Lung microvascular endothelial cell (primary cell): ENCODE measurements at regions not wholly inside any gene's neighbourhood (a gene's known extent, or its start where the extent isn't known, plus 50 kb on each side); places are given as distances from the start of the nearest gene placed in this dataset.

Experiments
- DNase-seq, 2 donors: peaks; one replicate each; pipeline versions ENCODE4 v3.0.0 to v3.0.0-alpha.2; 2010; ENCODE audit warnings: low read depth in 2 of 2

DNA sequence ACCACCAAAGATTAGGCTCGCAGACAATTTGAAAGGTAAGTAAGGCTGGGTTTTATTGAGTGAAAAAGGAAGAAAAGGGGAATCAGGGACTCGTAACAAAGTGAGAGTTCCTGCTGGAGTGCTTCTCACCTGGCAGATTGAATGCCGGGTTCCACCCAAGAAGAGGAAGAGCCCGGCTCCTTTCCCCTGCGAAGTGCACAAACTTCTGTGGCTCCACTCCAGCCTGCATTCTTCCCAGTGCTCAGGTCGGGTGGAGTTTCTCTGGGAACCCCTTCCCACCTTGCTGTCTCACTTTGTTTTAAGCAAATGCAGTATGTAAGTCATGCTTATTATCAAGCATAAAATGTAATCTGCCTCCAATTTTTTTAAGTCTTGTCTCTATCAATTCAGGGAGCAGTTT lies 87.1 kb upstream of the TMEM106B start:
- DNase-seq = no peak

DNA sequence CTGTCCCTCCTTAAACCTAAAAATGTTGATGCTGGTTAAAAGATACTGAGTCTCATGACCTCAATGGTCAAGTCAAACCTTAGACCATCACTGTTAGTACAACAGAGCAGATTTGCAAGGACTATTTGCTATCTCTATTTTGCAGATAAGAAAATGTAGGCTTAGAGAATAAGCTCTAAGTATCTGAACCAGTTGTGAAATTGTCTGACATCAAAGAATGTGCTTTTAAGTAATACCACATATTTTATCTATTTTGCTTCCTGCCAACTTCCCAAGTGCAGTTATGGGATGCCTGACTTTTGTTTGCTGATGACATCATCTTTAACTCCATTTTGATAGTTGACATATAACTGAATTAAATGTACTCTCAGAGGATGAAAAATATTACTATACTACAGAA lies 83.6 kb upstream of the TMEM106B start:
- DNase-seq = no peak

DNA sequence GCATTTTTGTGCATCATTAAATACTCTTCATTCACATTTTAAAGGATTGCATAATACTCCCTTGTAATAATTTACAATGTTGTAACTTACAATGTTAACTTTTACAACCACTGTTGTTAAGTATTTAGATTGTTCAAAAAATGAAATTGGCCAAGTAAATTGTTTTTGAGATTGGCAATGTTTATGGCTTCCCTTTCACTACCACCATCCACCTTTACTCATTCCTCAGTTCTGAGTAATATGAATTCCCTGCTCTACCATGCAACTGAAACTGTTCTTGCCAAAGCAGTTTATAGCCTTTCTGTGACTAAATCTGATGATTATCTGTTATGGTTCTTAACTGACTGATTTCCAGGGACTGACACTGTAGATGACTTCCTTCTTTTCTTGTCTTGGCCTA lies 80.5 kb upstream of the TMEM106B start:
- no peak for DNase-seq

DNA sequence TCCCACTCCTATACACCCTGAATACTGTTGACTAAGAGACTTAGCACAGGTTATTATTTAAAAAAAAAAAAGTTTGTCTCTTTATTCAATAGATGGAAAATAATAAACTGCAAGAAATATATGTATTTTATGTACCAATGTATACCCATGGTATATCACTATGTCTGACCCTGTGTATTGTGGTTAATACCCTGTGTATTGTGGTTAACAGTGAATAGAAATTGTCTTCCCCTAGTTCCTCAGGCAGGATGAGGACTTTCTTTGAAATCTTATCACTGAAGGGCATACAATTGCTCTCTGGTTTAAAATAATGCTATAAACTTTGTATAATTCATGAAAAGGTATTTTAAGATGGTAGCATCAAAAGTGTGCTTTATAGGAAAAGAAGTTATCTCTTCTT lies 80.0 kb upstream of the TMEM106B start:
- DNase-seq = no peak

DNA sequence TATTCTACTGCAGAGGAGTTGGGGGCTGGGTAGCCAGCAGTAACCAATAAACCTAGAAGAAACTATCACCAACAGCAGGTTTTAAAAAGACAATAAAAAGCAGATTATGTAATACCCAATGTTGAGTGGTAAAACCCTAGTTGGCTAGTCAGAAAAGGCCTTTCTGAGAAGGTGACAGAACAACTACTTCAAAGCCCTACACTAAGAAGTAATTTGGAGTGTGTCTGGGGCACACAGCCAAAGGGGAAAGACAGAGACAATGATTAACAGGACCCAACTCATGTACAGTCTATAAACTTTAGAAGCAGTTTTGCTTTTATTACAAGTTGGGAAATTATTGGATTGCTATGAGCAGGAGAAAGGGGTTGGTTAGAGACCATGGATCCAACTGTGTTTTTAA lies 77.2 kb upstream of the TMEM106B start:
- DNase-seq = no peak

DNA sequence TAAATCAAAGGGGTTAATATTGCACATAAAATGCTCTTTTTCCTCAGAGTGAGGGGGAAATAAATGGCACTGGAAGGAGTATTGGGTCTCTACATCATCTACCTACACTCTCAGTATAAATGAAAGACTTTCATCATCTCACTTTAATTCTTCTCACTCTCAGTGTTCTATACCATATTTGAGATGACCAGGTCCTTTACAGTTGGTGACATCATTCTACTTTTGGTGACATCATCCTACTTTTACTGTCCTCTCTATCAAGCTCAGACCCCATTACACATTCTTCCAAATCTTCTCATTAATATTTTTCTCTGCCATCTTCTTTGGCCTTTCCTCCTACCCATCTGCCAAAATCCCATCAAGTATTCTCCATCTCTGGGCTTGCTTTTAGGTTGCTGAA lies 74.6 kb upstream of the TMEM106B start:
- DNase-seq = no peak

DNA sequence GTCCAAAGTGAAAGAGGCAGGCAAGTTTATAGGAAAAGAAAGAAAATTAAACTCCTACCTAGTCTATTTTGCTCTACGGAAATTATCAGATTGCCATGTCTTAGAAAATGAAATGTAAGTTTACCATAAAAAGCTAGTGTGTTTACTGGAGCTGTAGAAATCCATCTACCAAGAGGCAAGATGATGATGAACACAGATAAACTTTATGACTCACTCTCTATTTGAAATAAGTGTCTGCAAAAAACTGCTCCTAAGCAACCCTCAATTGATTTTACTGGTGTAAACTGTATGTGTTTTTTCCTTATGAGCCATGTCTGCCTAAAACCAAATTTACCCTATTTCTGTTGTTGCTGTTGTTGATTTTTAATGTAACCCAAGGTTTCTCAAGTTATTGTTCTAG lies 73.8 kb upstream of the TMEM106B start:
- no peak for DNase-seq

DNA sequence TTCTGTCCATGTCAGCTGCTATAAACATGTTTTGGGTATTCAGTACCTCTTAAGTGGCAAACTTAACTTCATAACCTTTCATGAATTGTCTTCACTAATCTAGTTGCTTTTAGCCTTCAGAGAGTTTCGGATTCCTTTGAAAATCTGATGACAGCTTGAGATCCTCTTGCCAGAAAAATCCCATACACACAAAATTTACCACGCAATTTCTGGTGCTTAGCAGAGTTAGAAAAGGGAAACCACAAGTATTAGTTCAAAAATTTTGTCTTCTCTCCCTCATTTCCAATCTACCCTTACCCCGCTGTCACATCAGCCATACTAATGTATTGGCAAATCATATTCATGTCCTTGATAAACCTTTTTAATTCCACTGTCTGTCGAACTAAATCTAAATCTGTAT lies 72.7 kb upstream of the TMEM106B start:
- DNase-seq = no peak

DNA sequence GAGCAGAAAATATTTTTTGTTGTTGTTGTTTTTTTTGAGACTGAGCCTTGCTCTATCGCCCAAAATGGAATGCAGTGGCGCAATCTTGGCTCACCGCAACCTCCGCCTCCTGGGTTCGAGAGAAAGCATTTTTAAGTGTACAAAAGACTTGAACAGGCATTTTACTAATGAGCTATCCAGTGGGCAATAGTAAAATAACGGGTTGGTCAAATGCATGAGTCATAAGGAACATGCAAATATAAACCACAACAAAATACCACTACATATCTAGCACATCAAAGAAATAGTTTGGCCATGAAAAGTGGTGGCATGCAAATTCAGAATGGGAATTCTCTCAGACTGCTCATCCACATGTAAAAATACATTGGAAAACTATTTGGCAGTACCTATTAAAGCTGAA lies 71.7 kb upstream of the TMEM106B start:
- no peak for DNase-seq

DNA sequence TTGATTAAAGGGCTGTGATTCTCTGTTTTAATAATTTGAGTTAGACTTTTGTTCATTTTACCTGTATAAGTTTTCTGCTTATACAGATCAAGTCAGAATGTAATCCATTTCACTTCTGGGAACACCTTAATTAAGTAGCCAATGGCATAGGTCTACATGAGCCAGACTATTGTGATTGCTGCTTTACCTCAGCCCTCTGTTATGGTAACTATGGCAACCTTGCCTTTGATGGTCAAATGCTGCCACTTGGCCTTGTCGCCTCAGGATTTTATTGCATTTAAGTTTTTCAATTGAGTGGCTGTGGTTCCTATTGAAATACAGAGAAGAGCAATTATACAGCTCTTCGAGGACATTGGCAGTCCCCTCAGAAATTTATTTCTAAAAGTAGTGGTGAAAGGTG lies 64.3 kb upstream of the TMEM106B start:
- no peak for DNase-seq

DNA sequence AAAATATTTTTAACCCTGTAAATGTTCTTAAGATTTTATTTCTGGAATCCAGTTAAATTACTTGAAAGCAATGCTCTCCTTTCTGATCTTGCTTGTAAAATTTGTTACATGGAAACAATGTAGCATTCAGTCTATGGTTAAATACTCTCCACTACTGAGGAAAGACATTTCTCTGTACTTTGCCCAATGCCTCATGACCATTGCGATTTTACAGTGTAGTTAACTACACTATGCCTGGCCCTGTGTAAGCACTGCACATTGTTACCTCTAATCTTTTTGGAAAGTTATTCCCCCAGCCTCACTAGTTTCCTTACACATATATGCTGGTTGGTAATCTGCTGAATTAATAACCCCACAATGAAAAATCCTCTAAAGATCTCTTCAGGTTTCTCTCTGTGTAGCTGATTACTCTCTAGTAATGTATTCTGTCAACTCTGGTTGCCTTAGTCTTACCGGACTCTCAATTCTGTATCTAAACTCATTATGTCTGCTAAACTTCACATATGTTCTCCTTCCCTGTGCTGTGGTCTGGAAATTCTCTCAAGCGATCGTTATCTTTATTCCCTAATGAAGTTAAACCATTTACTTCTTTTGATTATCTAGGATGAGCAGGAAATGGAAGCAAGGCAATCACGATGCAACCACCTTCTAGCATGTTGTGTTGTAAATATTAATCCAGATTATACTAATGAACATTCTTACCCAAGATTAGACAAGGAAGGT lies 58.7 kb upstream of the TMEM106B start:
- DNase-seq = no peak

DNA sequence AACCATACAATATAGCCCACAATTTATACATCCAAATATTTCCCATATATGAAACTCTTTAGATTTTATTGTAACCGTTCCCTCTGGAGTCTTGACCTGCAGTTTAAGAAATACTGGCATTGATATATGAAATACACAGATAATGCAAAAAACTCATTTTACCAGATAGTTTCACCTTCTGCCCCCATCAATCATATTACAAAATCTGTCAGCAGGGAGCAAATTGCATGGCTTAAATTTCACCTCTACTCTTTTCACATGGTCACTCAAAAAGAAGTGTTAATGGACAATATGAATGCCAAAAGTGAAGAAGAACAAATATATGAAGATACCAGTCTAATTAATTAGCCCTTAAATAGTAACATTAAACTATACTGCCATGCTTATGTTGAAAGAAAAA lies 57.0 kb upstream of the TMEM106B start:
- no peak for DNase-seq

DNA sequence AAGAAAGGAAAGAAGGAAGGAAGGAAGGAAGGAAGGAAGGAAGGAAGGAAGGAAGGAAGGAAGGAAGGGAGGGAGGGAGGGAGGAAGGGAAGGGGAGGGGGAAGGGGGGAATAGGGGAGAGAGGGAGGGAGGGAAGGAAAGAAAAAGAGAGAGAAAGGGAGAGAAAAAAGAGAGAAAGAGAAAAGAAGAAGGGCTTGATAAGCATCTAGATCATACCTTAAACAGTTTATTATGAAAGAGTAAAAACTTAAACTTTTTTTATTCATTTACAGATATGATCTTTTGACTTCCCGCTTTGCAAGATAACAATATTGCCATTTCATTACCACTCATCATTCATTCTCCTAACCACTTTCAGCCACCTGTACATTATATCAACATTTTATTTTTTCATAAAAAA lies 53.6 kb upstream of the TMEM106B start:
- no peak for DNase-seq

DNA sequence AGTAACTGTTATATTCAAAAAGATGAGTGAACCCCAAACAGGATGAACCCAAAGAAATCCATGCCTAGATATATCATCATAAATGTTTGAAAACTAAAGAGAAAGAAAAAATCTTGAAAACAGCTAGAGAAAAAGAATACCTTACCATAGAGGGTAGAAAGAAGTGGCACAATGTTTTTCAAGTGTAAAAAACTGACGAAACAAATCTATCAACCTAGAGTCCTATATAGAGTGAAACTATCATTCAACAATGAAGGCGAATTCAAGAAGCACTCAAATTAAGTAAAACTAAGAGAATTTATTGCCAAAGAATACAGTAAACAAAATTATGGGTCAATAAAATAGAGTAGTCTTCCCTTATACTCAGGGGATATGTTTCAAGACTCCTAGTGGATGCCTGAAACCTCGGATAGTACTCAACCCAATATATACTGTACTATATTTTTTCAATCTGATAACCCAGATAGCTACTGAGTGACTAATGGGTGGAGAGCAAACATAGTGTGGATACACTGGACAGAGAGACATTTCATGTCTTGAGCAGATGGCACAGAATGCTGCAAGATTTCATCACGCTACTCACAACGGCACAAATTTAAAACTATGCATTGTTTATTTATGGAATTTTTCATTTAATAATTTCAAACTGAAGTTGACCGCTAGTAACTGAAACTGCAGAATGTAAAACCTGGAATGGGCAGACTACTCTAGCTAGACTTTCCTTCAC lies 52.6 kb upstream of the TMEM106B start:
- no peak for DNase-seq

DNA sequence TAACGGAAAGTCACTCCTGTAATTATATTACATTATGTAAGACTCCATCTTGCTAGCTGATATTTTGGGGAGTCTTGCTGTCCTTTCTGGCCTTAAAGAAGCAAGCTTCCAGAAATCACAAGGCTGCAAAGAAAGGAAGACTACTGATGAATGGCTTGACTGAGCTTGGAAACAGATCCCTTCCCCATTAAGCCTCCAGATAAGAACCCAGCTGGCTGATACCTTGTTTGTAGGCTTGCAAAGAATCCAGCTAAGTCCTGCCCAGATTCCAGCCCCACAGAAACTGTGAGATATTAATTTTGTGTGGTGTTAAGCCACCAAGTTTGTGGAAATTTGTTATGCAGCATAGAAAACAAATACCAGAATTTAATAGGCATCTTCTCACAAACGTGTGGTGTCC lies 49.9 kb upstream of the TMEM106B start:
- DNase-seq = no peak
